Mesodermal cell (in vitro differentiated cells): ENCODE measurements at regions not wholly inside any gene's neighbourhood (a gene's known extent, or its start where the extent isn't known, plus 50 kb on each side); places are given as distances from the start of the nearest gene placed in this dataset.

Experiments
- H3K27ac ChIP-seq: 2 replicates; pipeline ENCODE4 v1.7.0; 2013; ENCODE audit warnings: mild to moderate bottlenecking, low read depth, low read length, moderate library complexity; ENCODE audit not compliant: severe bottlenecking
- H3K36me3 ChIP-seq: 2 replicates; pipeline ENCODE4 v1.7.1; 2013; ENCODE audit warnings: mild to moderate bottlenecking, low read length, moderate library complexity; ENCODE audit not compliant: control insufficient read depth, insufficient read depth
- H3K4me1 ChIP-seq: one replicate; pipeline ENCODE4 v1.7.1; 2013; ENCODE audit warnings: mild to moderate bottlenecking, low read length; ENCODE audit not compliant: insufficient read depth, control insufficient read depth, poor library complexity, severe bottlenecking
- H3K4me3 ChIP-seq: 2 replicates; pipeline ENCODE4 v1.7.0; 2013; ENCODE audit warnings: low read length, control low read depth, mild to moderate bottlenecking; ENCODE audit not compliant: insufficient read depth, poor library complexity, severe bottlenecking; ENCODE audit errors: extremely low read depth
- H3K9me3 ChIP-seq: 2 replicates; pipeline ENCODE4 v1.7.1; 2013; ENCODE audit warnings: mild to moderate bottlenecking, low read length, moderate library complexity; ENCODE audit not compliant: control insufficient read depth
- WGBS, 2 experiments: methylation state at CpG; one replicate each; pipeline ENCODE4 v1.1.5; 2013; ENCODE audit warnings: missing lambda C conversion rate in 2 of 2; ENCODE audit not compliant: insufficient coverage in 2 of 2; 5-methylcytosine and 5-hydroxymethylcytosine counted together

GRCh38 chr7:16353226-16353625 lies 68.1 kb downstream of the CRPPA start:
- Histone ChIP-seq H3K36me3 (no peaks in the 10 kb centered on the region), H3K9me3 (no peaks in the 10 kb centered on the region), H3K4me1 (peaks cover 2% of the 10 kb centered on the region), H3K4me3 (no peak overlapping the region), H3K27ac (no peak overlapping the region)
- WGBS, 2 experiments: no CpG with 5 or more reads among the region's 4 CpGs

DNA sequence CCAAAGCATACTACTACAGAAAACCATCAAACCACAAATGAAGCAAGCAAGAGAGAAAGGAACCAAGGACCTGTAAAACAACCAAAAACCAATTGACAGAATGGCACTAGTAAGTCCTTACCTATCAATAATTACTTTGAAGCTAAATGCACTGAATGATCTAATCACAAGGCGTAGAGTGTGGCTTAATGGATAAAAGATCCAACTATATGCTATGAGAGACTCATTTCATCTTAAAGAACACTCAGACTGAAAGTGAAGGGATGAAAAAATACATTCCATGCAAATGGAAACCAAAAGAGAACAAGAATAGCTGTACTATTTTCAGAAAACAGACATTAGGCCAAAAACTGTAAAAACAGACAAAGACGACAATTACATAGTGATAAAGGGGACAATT lies 70.7 kb downstream of the CRPPA start:
- Histone ChIP-seq H3K4me1 (peaks cover 20% of the 10 kb centered on the region), H3K4me3 (no peak overlapping the region), H3K9me3 (no peaks in the 10 kb centered on the region), H3K36me3 (no peaks in the 10 kb centered on the region), H3K27ac (no peak overlapping the region)
- WGBS, 2 experiments: no CpG with 5 or more reads among the region's 2 CpGs

GRCh38 chr7:16348251-16348650 lies 73.1 kb downstream of the CRPPA start:
- no peaks in the 10 kb centered on the region for H3K36me3 ChIP-seq
- 94% methylated on average over 2 to 4 of the region's 4 CpGs for WGBS, 2 experiments
- H3K4me3 ChIP-seq: no peak overlapping the region
- peak overlapping the region; percentile 3 for H3K27ac ChIP-seq
- peaks cover 12% of the 10 kb centered on the region for H3K9me3 ChIP-seq
- H3K4me1 ChIP-seq: peaks cover 20% of the 10 kb centered on the region

DNA sequence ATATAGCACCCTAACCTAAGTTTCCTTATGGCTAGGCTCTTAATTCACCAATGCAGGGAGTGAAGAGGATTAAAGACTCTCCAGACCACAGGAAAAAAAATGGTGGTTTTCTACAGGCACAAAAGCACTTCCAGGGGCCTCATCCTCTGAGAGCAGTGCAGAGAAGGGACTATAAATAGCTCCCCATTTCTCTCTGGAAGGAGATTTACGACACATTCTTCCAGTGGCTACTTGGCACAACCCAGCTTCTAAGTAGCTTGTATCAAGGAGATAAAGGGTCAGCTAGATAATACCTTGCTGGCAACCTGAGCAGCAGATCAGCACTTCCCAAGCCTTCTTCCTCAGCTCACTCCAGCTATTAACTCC lies 73.5 kb downstream of the CRPPA start:
- H3K27ac ChIP-seq: peak overlapping the region; percentile 3
- H3K36me3 ChIP-seq: no peaks in the 10 kb centered on the region
- 86% methylated on average over 1 of the region's 1 CpG; no CpG with 5 or more reads in 1 of the 2 experiments for WGBS, 2 experiments
- H3K9me3 ChIP-seq: peaks cover 12% of the 10 kb centered on the region
- H3K4me1 ChIP-seq: peaks cover 20% of the 10 kb centered on the region
- no peak overlapping the region for H3K4me3 ChIP-seq

GRCh38 chr7:16347066-16347826 lies 74.1 kb downstream of the CRPPA start:
- peak overlapping the region; percentile 3 for H3K27ac ChIP-seq
- H3K9me3 ChIP-seq: peaks cover 12% of the 10 kb centered on the region
- WGBS, 2 experiments: no CpG with 5 or more reads among the region's 1 CpG
- peaks cover 20% of the 10 kb centered on the region for H3K4me1 ChIP-seq
- no peaks in the 10 kb centered on the region for H3K36me3 ChIP-seq
- H3K4me3 ChIP-seq: no peak overlapping the region

DNA sequence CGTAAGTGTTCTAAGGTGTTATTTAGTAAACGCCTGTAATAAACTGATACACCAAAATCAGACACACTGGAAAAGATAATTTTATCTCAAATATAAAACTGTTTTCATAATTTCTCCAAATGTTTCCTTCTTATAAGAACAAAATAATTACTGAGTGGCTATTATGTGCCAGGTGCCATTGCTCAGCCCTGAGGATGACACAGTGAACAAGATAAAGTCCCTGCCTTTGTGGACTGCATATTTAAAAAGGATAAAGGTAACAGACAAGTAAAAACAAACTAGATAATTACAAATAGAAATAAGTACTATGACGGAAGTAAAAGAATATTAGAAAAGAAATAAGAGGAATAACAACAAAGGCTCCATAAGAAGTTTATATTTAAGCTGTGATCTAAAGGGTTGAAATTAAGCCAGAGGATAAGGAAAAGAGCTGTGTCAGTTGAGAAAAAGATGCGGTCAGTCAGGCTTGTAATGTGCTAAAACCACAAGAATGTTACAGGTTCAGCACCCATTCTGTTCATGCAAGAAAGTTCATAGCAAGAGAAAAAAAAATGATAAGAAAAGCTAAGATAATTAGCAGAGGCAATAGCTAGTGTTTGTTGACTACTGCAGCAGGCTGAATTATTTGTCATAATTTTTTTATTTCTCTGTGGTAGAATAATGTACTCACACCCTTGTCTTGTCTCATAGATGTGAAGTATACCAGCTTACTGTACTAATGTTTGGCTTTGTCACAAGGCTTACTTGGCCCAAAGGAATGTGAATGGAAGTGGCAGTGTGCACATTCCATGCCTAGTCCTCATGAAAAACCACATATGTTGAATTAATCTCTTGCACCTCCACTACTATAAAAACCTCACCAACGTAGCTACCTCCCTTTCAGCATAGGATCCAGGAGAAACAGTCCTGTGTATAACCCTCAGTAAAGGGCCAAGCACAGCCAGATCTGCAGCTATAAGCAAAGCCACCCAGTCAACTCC lies 75.1 kb downstream of the CRPPA start:
- Histone ChIP-seq H3K36me3 (no peaks in the 10 kb centered on the region), H3K4me1 (peaks cover 20% of the 10 kb centered on the region), H3K9me3 (peaks cover 12% of the 10 kb centered on the region), H3K4me3 (no peak overlapping the region), H3K27ac (no peak overlapping the region)
- 94 to 100% methylated on average over 2 of the region's 5 CpGs for WGBS, 2 experiments

DNA sequence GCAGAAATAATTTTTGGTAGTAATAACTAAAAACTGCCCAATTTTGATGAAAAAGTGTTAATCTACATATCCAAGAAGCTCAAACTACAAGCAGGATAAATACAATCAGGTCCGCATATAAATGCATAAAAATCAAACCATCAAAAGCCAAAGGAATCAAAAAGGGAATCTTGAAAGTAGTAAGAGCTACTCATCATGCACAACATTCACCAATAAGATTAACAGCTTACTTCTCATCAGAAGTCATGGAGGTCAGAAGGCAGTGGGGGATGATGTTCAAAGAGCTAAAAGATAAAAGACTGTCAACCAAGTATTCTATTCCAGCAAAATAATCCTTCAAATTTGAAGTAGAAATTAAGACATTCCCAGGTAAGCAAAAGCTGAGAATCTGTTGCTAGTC lies 76.4 kb downstream of the CRPPA start:
- no peak overlapping the region for H3K4me3 ChIP-seq
- H3K27ac ChIP-seq: no peak overlapping the region
- peaks cover 12% of the 10 kb centered on the region for H3K9me3 ChIP-seq
- no peaks in the 10 kb centered on the region for H3K36me3 ChIP-seq
- WGBS, 2 experiments: no CpG with 5 or more reads among the region's 1 CpG
- peaks cover 20% of the 10 kb centered on the region for H3K4me1 ChIP-seq

DNA sequence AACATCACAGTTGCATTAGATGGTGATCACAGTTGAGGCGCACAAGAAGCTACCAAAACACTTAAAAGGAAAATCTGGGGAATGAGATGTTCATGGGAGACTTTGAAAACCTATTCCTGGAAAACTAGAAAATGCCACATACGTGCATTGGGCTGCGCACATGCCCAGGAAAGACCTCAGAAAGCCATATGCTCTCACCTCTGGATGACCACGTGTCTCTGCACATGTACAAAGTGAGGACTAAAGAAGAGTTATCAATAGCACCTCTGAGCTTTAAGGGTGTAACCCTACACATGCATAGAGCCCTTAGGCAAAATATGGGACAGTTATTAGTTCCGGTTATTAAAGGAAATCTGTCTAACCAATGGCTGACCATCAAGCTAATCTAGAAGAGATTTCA lies 77.7 kb downstream of the CRPPA start:
- Histone ChIP-seq H3K9me3 (peaks cover 12% of the 10 kb centered on the region), H3K4me1 (peaks cover 20% of the 10 kb centered on the region), H3K36me3 (no peaks in the 10 kb centered on the region), H3K27ac (no peak overlapping the region), H3K4me3 (no peak overlapping the region)
- WGBS, 2 experiments: 81 to 100% methylated on average over 3 of the region's 5 CpGs

GRCh38 chr7:16338065-16338464 lies 83.3 kb downstream of the CRPPA start:
- no peaks in the 10 kb centered on the region for H3K4me1 ChIP-seq
- WGBS, 2 experiments: no CpG with 5 or more reads among the region's 1 CpG

DNA sequence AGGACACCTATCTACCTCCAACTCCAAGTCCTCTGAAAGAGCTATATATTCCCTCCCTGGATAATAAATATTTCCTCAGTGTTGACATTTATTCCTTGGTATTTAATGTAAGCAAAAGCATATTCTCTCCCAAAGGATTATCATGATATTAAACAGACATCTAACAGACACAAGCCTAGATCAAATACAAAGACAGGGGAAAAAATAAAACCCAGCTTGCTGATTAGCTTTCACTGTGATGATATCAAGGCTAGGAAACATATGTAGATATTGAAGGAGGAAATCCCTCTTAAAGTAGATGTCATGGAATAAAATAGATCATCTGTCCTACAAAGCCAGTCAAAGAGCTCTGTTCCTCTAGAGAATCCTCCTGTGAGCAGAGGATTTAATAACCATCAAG lies 95.2 kb downstream of the CRPPA start:
- Histone ChIP-seq H3K27ac (no peak overlapping the region), H3K9me3 (no peaks in the 10 kb centered on the region)

More at GRCh38 chr7:16338065-16338464, 83.3 kb downstream of the CRPPA start:
- H3K27ac ChIP-seq: no peak overlapping the region
- no peak overlapping the region for H3K4me3 ChIP-seq
- H3K36me3 ChIP-seq: no peaks in the 10 kb centered on the region
- no peaks in the 10 kb centered on the region for H3K9me3 ChIP-seq

DNA sequence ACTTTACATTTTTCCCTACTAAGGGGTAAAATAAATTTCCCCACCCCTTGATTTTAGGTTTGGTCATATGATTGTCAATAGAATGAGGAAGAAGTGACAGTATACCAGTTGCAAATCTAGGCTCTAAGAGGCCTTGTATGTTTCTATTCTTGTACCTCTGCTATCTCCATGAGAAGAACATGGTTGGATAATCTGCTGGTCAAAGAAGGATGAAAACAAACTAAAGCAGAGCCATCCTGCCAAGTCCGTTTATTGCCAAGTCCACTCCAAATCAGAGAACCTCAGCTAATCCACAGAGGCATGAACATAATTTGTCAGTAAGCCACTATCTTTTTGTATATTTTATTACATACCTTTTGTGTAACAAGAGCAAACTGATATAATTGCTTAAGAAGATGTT lies 98.0 kb downstream of the CRPPA start:
- Histone ChIP-seq H3K9me3 (no peaks in the 10 kb centered on the region), H3K27ac (no peak overlapping the region), H3K4me1 (no peaks in the 10 kb centered on the region), H3K4me3 (no peak overlapping the region), H3K36me3 (no peaks in the 10 kb centered on the region)
- no CpG with 5 or more reads among the region's 1 CpG for WGBS, 2 experiments

More for the DNA sequence above, 95.2 kb downstream of the CRPPA start:
- H3K4me3 ChIP-seq: no peak overlapping the region
- H3K36me3 ChIP-seq: no peaks in the 10 kb centered on the region
- H3K4me1 ChIP-seq: no peaks in the 10 kb centered on the region
